ENCODE measurements at regions not wholly inside any gene's neighbourhood (a gene's known extent, or its start where the extent isn't known, plus 50 kb on each side); places are given as distances from the start of the nearest gene placed in this dataset.

DNA sequence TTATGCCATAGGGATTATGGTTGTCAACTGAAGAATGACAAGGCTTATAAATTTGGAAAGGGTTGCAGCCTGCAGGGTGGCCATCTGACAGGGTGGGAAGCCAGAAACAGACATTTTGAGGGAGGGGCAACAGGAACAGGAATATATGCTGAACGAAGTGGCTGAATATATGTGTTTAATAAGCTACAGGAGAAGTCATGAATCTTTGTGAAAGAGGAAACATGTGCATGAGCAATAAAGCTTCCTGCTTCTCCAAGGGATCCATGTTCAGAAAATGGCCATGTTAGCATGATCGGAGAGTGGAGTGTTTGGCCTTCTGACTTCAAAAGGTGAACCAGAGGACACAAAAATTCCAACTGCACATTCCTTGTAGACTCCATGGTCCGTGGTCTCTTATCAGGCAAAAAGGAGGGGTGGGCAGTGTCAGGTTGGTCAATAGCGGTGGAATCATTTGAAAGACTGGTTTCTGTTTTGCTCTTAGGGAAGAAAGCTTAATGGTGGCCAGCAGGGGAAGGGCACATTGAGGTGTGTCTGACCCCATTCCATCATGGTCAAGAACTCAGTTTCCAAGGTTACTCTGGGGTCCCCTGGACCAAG is 144.1 kb downstream of the SOCS6 start:
- TF ChIP-seq, protein P1, sequence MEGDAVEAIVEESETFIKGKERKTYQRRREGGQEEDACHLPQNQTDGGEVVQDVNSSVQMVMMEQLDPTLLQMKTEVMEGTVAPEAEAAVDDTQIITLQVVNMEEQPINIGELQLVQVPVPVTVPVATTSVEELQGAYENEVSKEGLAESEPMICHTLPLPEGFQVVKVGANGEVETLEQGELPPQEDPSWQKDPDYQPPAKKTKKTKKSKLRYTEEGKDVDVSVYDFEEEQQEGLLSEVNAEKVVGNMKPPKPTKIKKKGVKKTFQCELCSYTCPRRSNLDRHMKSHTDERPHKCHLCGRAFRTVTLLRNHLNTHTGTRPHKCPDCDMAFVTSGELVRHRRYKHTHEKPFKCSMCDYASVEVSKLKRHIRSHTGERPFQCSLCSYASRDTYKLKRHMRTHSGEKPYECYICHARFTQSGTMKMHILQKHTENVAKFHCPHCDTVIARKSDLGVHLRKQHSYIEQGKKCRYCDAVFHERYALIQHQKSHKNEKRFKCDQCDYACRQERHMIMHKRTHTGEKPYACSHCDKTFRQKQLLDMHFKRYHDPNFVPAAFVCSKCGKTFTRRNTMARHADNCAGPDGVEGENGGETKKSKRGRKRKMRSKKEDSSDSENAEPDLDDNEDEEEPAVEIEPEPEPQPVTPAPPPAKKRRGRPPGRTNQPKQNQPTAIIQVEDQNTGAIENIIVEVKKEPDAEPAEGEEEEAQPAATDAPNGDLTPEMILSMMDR (IDR thresholded peaks at IDR 0.05 in 2 of 3, conservative IDR thresholded peaks at IDR 0.05 in 1 of 3; ENCODE audit: borderline replicate concordance in 1 of 3, insufficient read depth in 1 of 3, low read depth in 2 of 3, low read length in 2 of 3), result no peak
- TF ChIP-seq EGR1 (IDR thresholded peaks at IDR 0.05; ENCODE audit: low read depth), result no peak
- TF ChIP-seq FOSL1 (IDR thresholded peaks at IDR 0.05; ENCODE audit: low read depth), result no peak
- TF ChIP-seq POLR2AphosphoS5 (IDR thresholded peaks at IDR 0.05; ENCODE audit: low read depth, low read length), result no peak
- TF ChIP-seq, protein P2, sequence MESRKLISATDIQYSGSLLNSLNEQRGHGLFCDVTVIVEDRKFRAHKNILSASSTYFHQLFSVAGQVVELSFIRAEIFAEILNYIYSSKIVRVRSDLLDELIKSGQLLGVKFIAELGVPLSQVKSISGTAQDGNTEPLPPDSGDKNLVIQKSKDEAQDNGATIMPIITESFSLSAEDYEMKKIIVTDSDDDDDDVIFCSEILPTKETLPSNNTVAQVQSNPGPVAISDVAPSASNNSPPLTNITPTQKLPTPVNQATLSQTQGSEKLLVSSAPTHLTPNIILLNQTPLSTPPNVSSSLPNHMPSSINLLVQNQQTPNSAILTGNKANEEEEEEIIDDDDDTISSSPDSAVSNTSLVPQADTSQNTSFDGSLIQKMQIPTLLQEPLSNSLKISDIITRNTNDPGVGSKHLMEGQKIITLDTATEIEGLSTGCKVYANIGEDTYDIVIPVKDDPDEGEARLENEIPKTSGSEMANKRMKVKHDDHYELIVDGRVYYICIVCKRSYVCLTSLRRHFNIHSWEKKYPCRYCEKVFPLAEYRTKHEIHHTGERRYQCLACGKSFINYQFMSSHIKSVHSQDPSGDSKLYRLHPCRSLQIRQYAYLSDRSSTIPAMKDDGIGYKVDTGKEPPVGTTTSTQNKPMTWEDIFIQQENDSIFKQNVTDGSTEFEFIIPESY (IDR thresholded peaks at IDR 0.05; ENCODE audit: extremely low read depth, insufficient replicate concordance, low read length), result no peak
- TF ChIP-seq CEBPB (IDR thresholded peaks at IDR 0.05; ENCODE audit: low read depth), result no peak
- no peak for TF ChIP-seq SRF (IDR thresholded peaks at IDR 0.05; ENCODE audit: low read depth)
- TF ChIP-seq, protein P3, sequence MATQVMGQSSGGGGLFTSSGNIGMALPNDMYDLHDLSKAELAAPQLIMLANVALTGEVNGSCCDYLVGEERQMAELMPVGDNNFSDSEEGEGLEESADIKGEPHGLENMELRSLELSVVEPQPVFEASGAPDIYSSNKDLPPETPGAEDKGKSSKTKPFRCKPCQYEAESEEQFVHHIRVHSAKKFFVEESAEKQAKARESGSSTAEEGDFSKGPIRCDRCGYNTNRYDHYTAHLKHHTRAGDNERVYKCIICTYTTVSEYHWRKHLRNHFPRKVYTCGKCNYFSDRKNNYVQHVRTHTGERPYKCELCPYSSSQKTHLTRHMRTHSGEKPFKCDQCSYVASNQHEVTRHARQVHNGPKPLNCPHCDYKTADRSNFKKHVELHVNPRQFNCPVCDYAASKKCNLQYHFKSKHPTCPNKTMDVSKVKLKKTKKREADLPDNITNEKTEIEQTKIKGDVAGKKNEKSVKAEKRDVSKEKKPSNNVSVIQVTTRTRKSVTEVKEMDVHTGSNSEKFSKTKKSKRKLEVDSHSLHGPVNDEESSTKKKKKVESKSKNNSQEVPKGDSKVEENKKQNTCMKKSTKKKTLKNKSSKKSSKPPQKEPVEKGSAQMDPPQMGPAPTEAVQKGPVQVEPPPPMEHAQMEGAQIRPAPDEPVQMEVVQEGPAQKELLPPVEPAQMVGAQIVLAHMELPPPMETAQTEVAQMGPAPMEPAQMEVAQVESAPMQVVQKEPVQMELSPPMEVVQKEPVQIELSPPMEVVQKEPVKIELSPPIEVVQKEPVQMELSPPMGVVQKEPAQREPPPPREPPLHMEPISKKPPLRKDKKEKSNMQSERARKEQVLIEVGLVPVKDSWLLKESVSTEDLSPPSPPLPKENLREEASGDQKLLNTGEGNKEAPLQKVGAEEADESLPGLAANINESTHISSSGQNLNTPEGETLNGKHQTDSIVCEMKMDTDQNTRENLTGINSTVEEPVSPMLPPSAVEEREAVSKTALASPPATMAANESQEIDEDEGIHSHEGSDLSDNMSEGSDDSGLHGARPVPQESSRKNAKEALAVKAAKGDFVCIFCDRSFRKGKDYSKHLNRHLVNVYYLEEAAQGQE (IDR thresholded peaks at IDR 0.05; ENCODE audit: low read depth), result no peak
- no peak for TF ChIP-seq POLR2A (IDR thresholded peaks at IDR 0.05; ENCODE audit: borderline replicate concordance, extremely low read depth, insufficient read depth, insufficient read length)

Measured in HCT116 (cell line).